Neural cell (in vitro differentiated cells): ENCODE measurements at regions not wholly inside any gene's neighbourhood (a gene's known extent, or its start where the extent isn't known, plus 50 kb on each side); places are given as distances from the start of the nearest gene placed in this dataset.

Experiments
- H2AFZ ChIP-seq: fragments of 200-600, 300-800 bp; sonication (generic), shearing (Covaris generic); 2 replicates; pipeline ENCODE4 v1.6.0; 2014; ENCODE audit warnings: low read depth, mild to moderate bottlenecking, antibody characterized with exemption, low read length, moderate library complexity
- H3F3A ChIP-seq: fragments of 200-600 bp; shearing (Covaris generic); 2 replicates; pipeline ENCODE4 v1.6.1; 2016; ENCODE audit warnings: mild to moderate bottlenecking, moderate library complexity, mixed read lengths, antibody characterized with exemption, low read length; ENCODE audit not compliant: insufficient read depth, poor library complexity, severe bottlenecking
- H3K27ac ChIP-seq: fragments of 200-600, 300-800 bp; sonication (generic), shearing (Covaris generic); 2 replicates; pipeline ENCODE4 v1.5.1; 2014; ENCODE audit warnings: mild to moderate bottlenecking, low read length, moderate library complexity
- H3K27me3 ChIP-seq: fragments of 300-800, 200-600 bp; sonication (generic), shearing (Covaris generic); 2 replicates; pipeline ENCODE4 v1.6.0; 2014; ENCODE audit warnings: mild to moderate bottlenecking, low read depth, low read length, moderate library complexity; ENCODE audit not compliant: insufficient read depth
- H3K36me3 ChIP-seq: fragments of 300-800, 200-600 bp; sonication (generic), shearing (Covaris generic); 2 replicates; pipeline ENCODE4 v1.5.1; 2014; ENCODE audit warnings: mild to moderate bottlenecking, antibody characterized with exemption, low read length, moderate library complexity; ENCODE audit not compliant: insufficient read depth
- H3K4me2 ChIP-seq: fragments of 300-800, 200-600 bp; sonication (generic), shearing (Covaris generic); 2 replicates; pipeline ENCODE4 v1.6.0; 2014; ENCODE audit warnings: mild to moderate bottlenecking, low read length
- H3K4me3 ChIP-seq: fragments of 300-800, 200-600 bp; sonication (generic), shearing (Covaris generic); 2 replicates; pipeline ENCODE4 v1.5.1; 2014; ENCODE audit warnings: mild to moderate bottlenecking, low read length, moderate library complexity
- H3K79me2 ChIP-seq: fragments of 200-600 bp; shearing (Covaris generic); replicated peaks from 2 replicates; pipeline ENCODE4 v1.6.0; 2014; ENCODE audit warnings: mild to moderate bottlenecking, low read length, moderate library complexity; ENCODE audit not compliant: insufficient read depth
- H3K9ac ChIP-seq: fragments of 300-800, 200-600 bp; sonication (generic), shearing (Covaris generic); 2 replicates; pipeline ENCODE4 v1.6.1; 2016; ENCODE audit warnings: mild to moderate bottlenecking, low read length, mixed read lengths
- H3K9me2 ChIP-seq: fragments of 200-600 bp; shearing (Covaris generic); 2 replicates; pipeline ENCODE4 v1.6.1; 2016; ENCODE audit warnings: mild to moderate bottlenecking, low read length, mixed read lengths; ENCODE audit not compliant: insufficient read depth
- H3K9me3 ChIP-seq: fragments of 200-600, 300-800 bp; sonication (generic), shearing (Covaris generic); 2 replicates; pipeline ENCODE4 v1.6.1; 2016; ENCODE audit warnings: mild to moderate bottlenecking, mixed run types, low read length, moderate library complexity, mixed read lengths
- H4K20me1 ChIP-seq: fragments of 200-600 bp; shearing (Covaris generic); 2 replicates; pipeline ENCODE4 v1.6.1; 2016; ENCODE audit warnings: mild to moderate bottlenecking, mixed run types; ENCODE audit not compliant: insufficient read depth
- EP300 ChIP-seq: fragments of 450-650 bp; conservative IDR thresholded peaks from 2 replicates; pipeline ENCODE4 v1.6.1; 2014; ENCODE audit warnings: antibody characterized with exemption, mild to moderate bottlenecking, moderate library complexity; ENCODE audit not compliant: poor library complexity, severe bottlenecking
- EZH2 ChIP-seq: fragments of 200-600, 300-800 bp; shearing (Covaris generic), sonication (generic); IDR thresholded peaks from 2 replicates; pipeline ENCODE4 v1.6.1; 2014; ENCODE audit warnings: antibody characterized with exemption, low read length, borderline replicate concordance, mild to moderate bottlenecking; ENCODE audit not compliant: insufficient read depth, poor library complexity, severe bottlenecking
- MXI1 ChIP-seq: fragments of 450-650 bp; conservative IDR thresholded peaks from 2 replicates; pipeline ENCODE4 v1.6.1; 2014; ENCODE audit warnings: antibody characterized with exemption, mild to moderate bottlenecking; ENCODE audit not compliant: poor library complexity, severe bottlenecking
- POLR2AphosphoS5 ChIP-seq: IDR thresholded peaks from 2 replicates; pipeline ENCODE4 v1.6.1; 2012
- RAD21 ChIP-seq: fragments of 450-650 bp; conservative IDR thresholded peaks from 2 replicates; pipeline ENCODE4 v1.6.1; 2014; ENCODE audit warnings: antibody characterized with exemption, mild to moderate bottlenecking, moderate library complexity
- SMC3 ChIP-seq: fragments of 450-650 bp; conservative IDR thresholded peaks from 2 replicates; pipeline ENCODE4 v1.6.1; 2014; ENCODE audit warnings: antibody characterized with exemption, mild to moderate bottlenecking, moderate library complexity; ENCODE audit not compliant: poor library complexity
- TAF1 ChIP-seq: IDR thresholded peaks from 2 replicates; pipeline ENCODE4 v1.6.1; 2012; ENCODE audit warnings: low read depth
- TF ChIP-seq, protein P1 (sequence below): IDR thresholded peaks from 2 replicates; pipeline ENCODE4 v1.6.1; 2012; ENCODE audit warnings: borderline replicate concordance
- TF ChIP-seq, protein P2 (sequence below): fragments of 450-650 bp; IDR thresholded peaks from 2 replicates; pipeline ENCODE4 v1.5.1; 2014; ENCODE audit warnings: antibody characterized with exemption, mild to moderate bottlenecking, moderate library complexity; ENCODE audit not compliant: poor library complexity, severe bottlenecking

GRCh38 chr12:83796531-83796930 lies 1109.8 kb downstream of the TMTC2 start:
- H3K9ac ChIP-seq = no peak overlapping the region
- no peaks in the 10 kb centered on the region for H3F3A ChIP-seq
- H3K79me2 ChIP-seq = no peaks in the 10 kb centered on the region
- no peaks in the 10 kb centered on the region for H3K9me3 ChIP-seq
- H3K27ac ChIP-seq = no peak overlapping the region
- no peak overlapping the region for H3K4me3 ChIP-seq
- H3K27me3 ChIP-seq = no peaks in the 10 kb centered on the region
- TF ChIP-seq POLR2AphosphoS5 (no peak), RAD21 (no peak), SMC3 (no peak), EP300 (no peak), TAF1 (no peak), MXI1 (no peak), EZH2 (no peak)
- TF ChIP-seq, protein P1, sequence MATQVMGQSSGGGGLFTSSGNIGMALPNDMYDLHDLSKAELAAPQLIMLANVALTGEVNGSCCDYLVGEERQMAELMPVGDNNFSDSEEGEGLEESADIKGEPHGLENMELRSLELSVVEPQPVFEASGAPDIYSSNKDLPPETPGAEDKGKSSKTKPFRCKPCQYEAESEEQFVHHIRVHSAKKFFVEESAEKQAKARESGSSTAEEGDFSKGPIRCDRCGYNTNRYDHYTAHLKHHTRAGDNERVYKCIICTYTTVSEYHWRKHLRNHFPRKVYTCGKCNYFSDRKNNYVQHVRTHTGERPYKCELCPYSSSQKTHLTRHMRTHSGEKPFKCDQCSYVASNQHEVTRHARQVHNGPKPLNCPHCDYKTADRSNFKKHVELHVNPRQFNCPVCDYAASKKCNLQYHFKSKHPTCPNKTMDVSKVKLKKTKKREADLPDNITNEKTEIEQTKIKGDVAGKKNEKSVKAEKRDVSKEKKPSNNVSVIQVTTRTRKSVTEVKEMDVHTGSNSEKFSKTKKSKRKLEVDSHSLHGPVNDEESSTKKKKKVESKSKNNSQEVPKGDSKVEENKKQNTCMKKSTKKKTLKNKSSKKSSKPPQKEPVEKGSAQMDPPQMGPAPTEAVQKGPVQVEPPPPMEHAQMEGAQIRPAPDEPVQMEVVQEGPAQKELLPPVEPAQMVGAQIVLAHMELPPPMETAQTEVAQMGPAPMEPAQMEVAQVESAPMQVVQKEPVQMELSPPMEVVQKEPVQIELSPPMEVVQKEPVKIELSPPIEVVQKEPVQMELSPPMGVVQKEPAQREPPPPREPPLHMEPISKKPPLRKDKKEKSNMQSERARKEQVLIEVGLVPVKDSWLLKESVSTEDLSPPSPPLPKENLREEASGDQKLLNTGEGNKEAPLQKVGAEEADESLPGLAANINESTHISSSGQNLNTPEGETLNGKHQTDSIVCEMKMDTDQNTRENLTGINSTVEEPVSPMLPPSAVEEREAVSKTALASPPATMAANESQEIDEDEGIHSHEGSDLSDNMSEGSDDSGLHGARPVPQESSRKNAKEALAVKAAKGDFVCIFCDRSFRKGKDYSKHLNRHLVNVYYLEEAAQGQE = no peak
- TF ChIP-seq, protein P2, sequence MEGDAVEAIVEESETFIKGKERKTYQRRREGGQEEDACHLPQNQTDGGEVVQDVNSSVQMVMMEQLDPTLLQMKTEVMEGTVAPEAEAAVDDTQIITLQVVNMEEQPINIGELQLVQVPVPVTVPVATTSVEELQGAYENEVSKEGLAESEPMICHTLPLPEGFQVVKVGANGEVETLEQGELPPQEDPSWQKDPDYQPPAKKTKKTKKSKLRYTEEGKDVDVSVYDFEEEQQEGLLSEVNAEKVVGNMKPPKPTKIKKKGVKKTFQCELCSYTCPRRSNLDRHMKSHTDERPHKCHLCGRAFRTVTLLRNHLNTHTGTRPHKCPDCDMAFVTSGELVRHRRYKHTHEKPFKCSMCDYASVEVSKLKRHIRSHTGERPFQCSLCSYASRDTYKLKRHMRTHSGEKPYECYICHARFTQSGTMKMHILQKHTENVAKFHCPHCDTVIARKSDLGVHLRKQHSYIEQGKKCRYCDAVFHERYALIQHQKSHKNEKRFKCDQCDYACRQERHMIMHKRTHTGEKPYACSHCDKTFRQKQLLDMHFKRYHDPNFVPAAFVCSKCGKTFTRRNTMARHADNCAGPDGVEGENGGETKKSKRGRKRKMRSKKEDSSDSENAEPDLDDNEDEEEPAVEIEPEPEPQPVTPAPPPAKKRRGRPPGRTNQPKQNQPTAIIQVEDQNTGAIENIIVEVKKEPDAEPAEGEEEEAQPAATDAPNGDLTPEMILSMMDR = no peak
- no peak overlapping the region for H3K4me2 ChIP-seq
- H2AFZ ChIP-seq = no peak overlapping the region
- no peaks in the 10 kb centered on the region for H3K9me2 ChIP-seq
- H4K20me1 ChIP-seq = no peaks in the 10 kb centered on the region
- H3K36me3 ChIP-seq = no peaks in the 10 kb centered on the region

DNA sequence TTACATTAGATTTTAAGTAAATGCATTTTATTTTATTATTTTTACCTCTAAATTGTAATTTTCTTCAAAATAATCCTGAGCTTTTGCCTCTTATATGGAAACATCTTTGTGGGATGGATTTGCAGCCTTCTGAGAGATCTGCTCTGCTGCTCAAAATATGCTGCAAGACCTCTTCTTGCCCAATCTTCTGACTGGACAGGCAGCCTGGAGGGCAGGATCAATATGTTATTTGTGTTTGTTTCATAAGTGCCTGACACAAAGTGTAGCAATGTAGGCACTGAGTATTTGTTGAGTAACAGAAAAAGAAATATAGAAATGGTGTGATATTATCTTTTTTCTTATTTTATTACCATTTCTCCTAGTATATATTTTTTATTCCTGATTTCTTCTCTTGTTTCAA lies 1106.9 kb downstream of the TMTC2 start:
- Histone ChIP-seq H3K79me2 (no peaks in the 10 kb centered on the region), H3K9me2 (no peaks in the 10 kb centered on the region), H3K27me3 (no peaks in the 10 kb centered on the region), H3K27ac (no peak overlapping the region), H3K9me3 (no peaks in the 10 kb centered on the region), H3K9ac (no peak overlapping the region), H3F3A (no peaks in the 10 kb centered on the region), H4K20me1 (no peaks in the 10 kb centered on the region), H2AFZ (no peak overlapping the region), H3K4me3 (no peak overlapping the region), H3K36me3 (no peaks in the 10 kb centered on the region), H3K4me2 (no peak overlapping the region)
- no peak for TF ChIP-seq MXI1
- no peak for TF ChIP-seq TAF1
- TF ChIP-seq EP300 = no peak
- TF ChIP-seq SMC3 = no peak
- TF ChIP-seq POLR2AphosphoS5 = no peak
- TF ChIP-seq, protein P1 = no peak
- TF ChIP-seq RAD21 = no peak
- TF ChIP-seq EZH2 = no peak
- TF ChIP-seq, protein P2 = no peak
